Central memory CD8-positive, alpha-beta T cell (primary cell): ENCODE measurements at regions not wholly inside any gene's neighbourhood (a gene's known extent, or its start where the extent isn't known, plus 50 kb on each side); places are given as distances from the start of the nearest gene placed in this dataset.
"Not testable (repeated sequence)": the region's sequence is repeated elsewhere in the genome, so short reads cannot be mapped to it uniquely, and the experiment has no call there.

Experiments
- ATAC-seq: fragments of 150-1000 bp; cut with Tn5 transposase; replicated peaks from 2 replicates; pipeline ENCODE4 v1.10.0; 2022; ENCODE audit warnings: mild to moderate bottlenecking, moderate FRiP score, moderate number of reproducible peaks; ENCODE audit not compliant: poor library complexity, severe bottlenecking; ENCODE audit errors: extremely low read depth
- DNase-seq, 2 donors: peaks; one replicate each; pipeline ENCODE4 v3.0.0; 2021; ENCODE audit warnings: low spot score in 2 of 2
- H3K27ac Mint-ChIP-seq: one replicate; pipeline ENCODE4 v1.8.0; 2022; ENCODE audit warnings: low read depth, mild to moderate bottlenecking, moderate library complexity, mixed read lengths
- H3K27me3 Mint-ChIP-seq: one replicate; pipeline ENCODE4 v1.8.0; 2022; ENCODE audit warnings: mixed read lengths
- H3K36me3 Mint-ChIP-seq: one replicate; pipeline ENCODE4 v1.8.0; 2022; ENCODE audit warnings: mild to moderate bottlenecking, moderate library complexity, mixed read lengths; ENCODE audit not compliant: insufficient read depth
- H3K4me1 Mint-ChIP-seq: one replicate; pipeline ENCODE4 v1.8.0; 2022; ENCODE audit warnings: mixed read lengths
- H3K4me3 Mint-ChIP-seq: one replicate; pipeline ENCODE4 v1.8.0; 2022; ENCODE audit warnings: mild to moderate bottlenecking, moderate library complexity, mixed read lengths
- H3K9me3 Mint-ChIP-seq: one replicate; pipeline ENCODE4 v1.8.0; 2022; ENCODE audit warnings: mixed read lengths

DNA sequence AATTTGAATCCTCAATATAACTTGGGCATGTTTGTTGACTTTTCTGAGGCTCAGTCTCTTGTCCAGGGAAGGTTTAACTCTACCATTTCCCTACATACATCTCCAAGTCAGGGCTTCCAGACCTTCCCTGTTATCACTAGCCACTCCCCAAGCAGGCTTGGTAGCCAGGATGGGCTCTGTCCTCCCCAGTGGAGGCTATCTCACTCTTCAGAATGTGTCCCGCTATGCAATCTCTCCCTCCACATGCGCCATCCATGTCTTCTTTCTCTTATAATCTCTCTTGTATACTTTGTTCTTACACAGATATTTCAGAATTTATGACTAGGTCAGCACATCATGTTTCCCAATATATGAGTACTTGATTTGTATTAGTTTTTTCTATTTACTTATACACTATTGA lies 310.4 kb downstream of the HGF start:
- H3K27ac Mint-ChIP-seq: no peak overlapping the region
- no peaks in the 10 kb centered on the region for H3K4me1 Mint-ChIP-seq
- H3K27me3 Mint-ChIP-seq: no peaks in the 10 kb centered on the region
- H3K36me3 Mint-ChIP-seq: no peaks in the 10 kb centered on the region
- H3K4me3 Mint-ChIP-seq: no peak overlapping the region
- ATAC-seq: no peak
- H3K9me3 Mint-ChIP-seq: peaks cover 18% of the 10 kb centered on the region
- no peak for DNase-seq

GRCh38 chr7:81457852-81458522 lies 311.9 kb downstream of the HGF start:
- no peaks in the 10 kb centered on the region for H3K36me3 Mint-ChIP-seq
- H3K4me1 Mint-ChIP-seq: no peaks in the 10 kb centered on the region
- ATAC-seq: no peak
- H3K27ac Mint-ChIP-seq: no peak overlapping the region
- H3K27me3 Mint-ChIP-seq: no peaks in the 10 kb centered on the region
- DNase-seq: no peak
- H3K9me3 Mint-ChIP-seq: peaks cover 23% of the 10 kb centered on the region
- H3K4me3 Mint-ChIP-seq: no peak overlapping the region

DNA sequence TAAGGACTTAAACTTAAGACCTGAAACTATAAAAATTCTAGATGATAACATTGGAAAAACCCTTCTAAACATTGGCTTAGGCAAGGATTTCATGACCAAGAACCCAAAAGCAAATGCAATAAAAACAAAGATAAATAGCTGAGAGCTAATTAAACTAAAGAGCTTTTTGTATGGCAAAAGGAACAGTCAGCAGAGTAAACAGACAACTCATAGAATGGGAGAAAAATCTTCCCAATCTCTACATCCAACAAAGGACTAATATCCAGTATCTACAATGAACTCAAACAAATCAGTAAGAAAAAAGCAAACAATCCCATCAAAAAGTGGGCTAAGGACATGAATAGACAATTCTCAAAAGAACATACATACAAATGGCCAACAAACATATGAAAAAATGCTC lies 316.1 kb downstream of the HGF start:
- not testable (repeated sequence) for ATAC-seq, H3K36me3 Mint-ChIP-seq, H3K4me1 Mint-ChIP-seq, DNase-seq, H3K4me3 Mint-ChIP-seq, H3K27ac Mint-ChIP-seq, H3K27me3 Mint-ChIP-seq
- H3K9me3 Mint-ChIP-seq: peaks cover 40% of the 10 kb centered on the region

GRCh38 chr7:81449105-81449504 lies 320.7 kb downstream of the HGF start:
- no peak for DNase-seq
- no peak for ATAC-seq
- Mint-ChIP-seq H3K4me1 (no peaks in the 10 kb centered on the region), H3K27me3 (no peaks in the 10 kb centered on the region), H3K27ac (no peak overlapping the region), H3K36me3 (no peaks in the 10 kb centered on the region), H3K4me3 (no peak overlapping the region), H3K9me3 (peaks cover 25% of the 10 kb centered on the region)

- H3K36me3 Mint-ChIP-seq: no peaks in the 10 kb centered on the region
- ATAC-seq (no peak), DNase-seq (no peak)
- H3K27me3 Mint-ChIP-seq: no peaks in the 10 kb centered on the region
- no peaks in the 10 kb centered on the region for H3K4me1 Mint-ChIP-seq
- peaks cover 19% of the 10 kb centered on the region for H3K9me3 Mint-ChIP-seq
- H3K4me3 Mint-ChIP-seq: no peak overlapping the region
- no peak overlapping the region for H3K27ac Mint-ChIP-seq
Observed at GRCh38 chr7:81447351-81447952, 322.4 kb downstream of the HGF start.

GRCh38 chr7:81446212-81446611 lies 323.6 kb downstream of the HGF start:
- Mint-ChIP-seq H3K36me3 (no peaks in the 10 kb centered on the region), H3K27ac (no peak overlapping the region), H3K27me3 (no peaks in the 10 kb centered on the region), H3K4me1 (no peaks in the 10 kb centered on the region), H3K4me3 (no peak overlapping the region), H3K9me3 (peaks cover 10% of the 10 kb centered on the region)
- DNase-seq: no peak
- ATAC-seq: no peak

DNA sequence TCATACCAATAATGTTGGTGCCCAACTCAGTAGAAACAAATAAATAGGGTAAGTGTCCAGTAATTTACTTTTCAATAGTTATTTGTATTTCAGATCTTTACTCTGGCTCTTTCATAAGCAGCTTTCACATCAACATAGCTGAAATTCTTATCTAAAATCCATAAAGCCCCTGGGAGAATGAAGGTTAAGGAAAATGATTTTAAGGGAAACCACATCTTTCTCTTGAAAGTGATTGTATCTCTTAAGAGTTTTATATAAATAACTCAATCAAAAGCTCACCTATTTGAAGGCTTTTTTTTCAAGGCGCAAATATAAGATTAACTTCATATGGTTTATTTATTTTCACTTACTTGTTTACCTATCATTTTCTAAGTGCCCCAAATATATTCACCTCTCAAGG lies 324.4 kb downstream of the HGF start:
- no peak overlapping the region for H3K4me3 Mint-ChIP-seq

GRCh38 chr7:81441750-81442149 lies 328.1 kb downstream of the HGF start:
- Mint-ChIP-seq H3K36me3 (no peaks in the 10 kb centered on the region), H3K27ac (no peak overlapping the region), H3K4me1 (no peaks in the 10 kb centered on the region), H3K9me3 (peaks cover 19% of the 10 kb centered on the region), H3K27me3 (no peaks in the 10 kb centered on the region), H3K4me3 (no peak overlapping the region)
- no peak for DNase-seq
- no peak for ATAC-seq

More for the DNA sequence above, 324.4 kb downstream of the HGF start:
- Mint-ChIP-seq H3K4me1 (no peaks in the 10 kb centered on the region), H3K27ac (no peak overlapping the region), H3K9me3 (peaks cover 15% of the 10 kb centered on the region), H3K36me3 (no peaks in the 10 kb centered on the region), H3K27me3 (no peaks in the 10 kb centered on the region)
- DNase-seq (no peak), ATAC-seq (no peak)

DNA sequence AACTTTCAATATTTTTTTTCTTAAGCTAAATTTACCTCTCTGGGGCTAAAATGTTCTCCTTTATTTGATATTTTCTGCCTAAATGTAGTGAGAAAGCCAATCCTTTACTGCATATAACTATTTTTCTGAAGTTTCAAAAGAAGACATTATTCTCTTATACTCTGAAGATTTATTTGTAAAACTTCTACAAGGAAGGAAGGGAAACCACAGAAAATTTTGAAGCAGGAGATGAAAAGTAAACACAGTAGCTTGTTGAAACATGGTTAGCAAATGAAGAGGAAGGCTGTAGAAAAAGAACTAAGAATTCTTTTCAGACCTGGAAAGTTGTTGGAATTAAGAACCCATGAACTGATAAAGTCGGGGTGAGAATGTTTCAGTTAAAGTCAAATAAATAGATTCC lies 330.3 kb downstream of the HGF start:
- H3K9me3 Mint-ChIP-seq: peaks cover 29% of the 10 kb centered on the region
- H3K4me3 Mint-ChIP-seq: no peak overlapping the region
- no peak for DNase-seq
- H3K27ac Mint-ChIP-seq: no peak overlapping the region
- H3K36me3 Mint-ChIP-seq: no peaks in the 10 kb centered on the region
- no peak for ATAC-seq
- no peaks in the 10 kb centered on the region for H3K27me3 Mint-ChIP-seq
- no peaks in the 10 kb centered on the region for H3K4me1 Mint-ChIP-seq

DNA sequence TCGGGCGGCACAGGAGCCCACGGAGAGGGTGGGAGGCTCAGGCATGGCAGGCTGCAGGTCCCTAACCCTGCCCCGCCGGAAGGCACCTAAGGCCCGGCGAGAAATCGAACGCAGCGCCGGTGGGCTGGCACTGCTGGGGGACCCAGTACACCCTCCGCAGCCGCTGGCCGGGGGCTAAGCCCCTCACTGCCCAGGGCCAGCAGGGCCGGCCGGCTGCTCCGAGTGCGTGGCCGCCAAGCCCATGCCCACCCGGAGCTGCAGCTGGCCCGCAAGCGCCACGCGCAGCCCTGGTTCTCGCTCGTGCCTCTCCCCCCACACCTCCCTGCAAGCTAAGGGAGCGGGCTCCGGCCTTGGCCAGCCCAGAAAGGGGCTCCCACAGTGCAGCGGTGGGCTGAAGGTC lies 332.7 kb downstream of the HGF start:
- H3K27ac Mint-ChIP-seq, H3K4me3 Mint-ChIP-seq, H3K27me3 Mint-ChIP-seq, H3K4me1 Mint-ChIP-seq, H3K36me3 Mint-ChIP-seq, ATAC-seq, DNase-seq: not testable (repeated sequence)
- H3K9me3 Mint-ChIP-seq: peaks cover 30% of the 10 kb centered on the region

- ATAC-seq (no peak), DNase-seq (no peak)
- Mint-ChIP-seq H3K27me3 (no peaks in the 10 kb centered on the region), H3K4me1 (no peaks in the 10 kb centered on the region), H3K9me3 (peaks cover 40% of the 10 kb centered on the region), H3K36me3 (no peaks in the 10 kb centered on the region), H3K4me3 (no peak overlapping the region), H3K27ac (no peak overlapping the region)
Observed at GRCh38 chr7:81433692-81434331, 336.0 kb downstream of the HGF start.

DNA sequence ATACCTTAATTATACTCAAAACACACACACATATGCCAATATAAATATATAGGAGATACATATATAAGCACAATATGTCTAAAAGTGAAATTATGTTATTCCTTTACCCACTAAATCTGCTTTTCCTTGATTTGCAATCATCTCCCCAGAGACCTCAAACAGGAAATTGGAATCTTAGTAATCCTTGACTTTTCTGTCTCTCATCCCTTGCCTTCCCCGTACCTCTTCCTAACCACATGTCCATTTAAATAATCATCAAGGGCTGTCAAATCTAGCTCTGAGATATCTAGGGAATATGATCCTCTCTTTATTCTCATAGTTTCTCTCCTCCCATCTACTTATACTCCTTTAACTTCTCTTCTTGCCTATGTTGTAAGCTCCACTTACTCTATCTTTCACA lies 336.6 kb downstream of the HGF start:
- Mint-ChIP-seq H3K27ac (no peak overlapping the region), H3K4me3 (no peak overlapping the region), H3K9me3 (peaks cover 42% of the 10 kb centered on the region), H3K4me1 (no peaks in the 10 kb centered on the region), H3K27me3 (no peaks in the 10 kb centered on the region), H3K36me3 (no peaks in the 10 kb centered on the region)
- no peak for ATAC-seq
- no peak for DNase-seq

GRCh38 chr7:81430761-81431160 lies 339.1 kb downstream of the HGF start:
- H3K27ac Mint-ChIP-seq: no peak overlapping the region
- DNase-seq: no peak
- no peaks in the 10 kb centered on the region for H3K27me3 Mint-ChIP-seq
- no peak overlapping the region for H3K4me3 Mint-ChIP-seq
- H3K4me1 Mint-ChIP-seq: no peaks in the 10 kb centered on the region
- H3K36me3 Mint-ChIP-seq: no peaks in the 10 kb centered on the region
- ATAC-seq: no peak
- H3K9me3 Mint-ChIP-seq: peaks cover 30% of the 10 kb centered on the region
